ENCODE measurements at regions not wholly inside any gene's neighbourhood (a gene's known extent, or its start where the extent isn't known, plus 50 kb on each side); places are given as distances from the start of the nearest gene placed in this dataset.

GRCh38 chr13:20340759-20341171 is 108.6 kb upstream of the GJB6 start:
- H3K27ac ChIP-seq, result no peak overlapping the region
- ATAC-seq (peak in 3 of 4 donors; percentile 18 to 48 (median 38)), DNase-seq (no peak)
- 56 to 77% (median 62%) methylated on average over 5 to 10 of the region's 10 CpGs for WGBS, 4 donors
- H3K36me3 ChIP-seq, result no peaks in the 10 kb centered on the region
- no peak for TF ChIP-seq POLR2A (IDR thresholded peaks at IDR 0.05)
- TF ChIP-seq, protein P1, sequence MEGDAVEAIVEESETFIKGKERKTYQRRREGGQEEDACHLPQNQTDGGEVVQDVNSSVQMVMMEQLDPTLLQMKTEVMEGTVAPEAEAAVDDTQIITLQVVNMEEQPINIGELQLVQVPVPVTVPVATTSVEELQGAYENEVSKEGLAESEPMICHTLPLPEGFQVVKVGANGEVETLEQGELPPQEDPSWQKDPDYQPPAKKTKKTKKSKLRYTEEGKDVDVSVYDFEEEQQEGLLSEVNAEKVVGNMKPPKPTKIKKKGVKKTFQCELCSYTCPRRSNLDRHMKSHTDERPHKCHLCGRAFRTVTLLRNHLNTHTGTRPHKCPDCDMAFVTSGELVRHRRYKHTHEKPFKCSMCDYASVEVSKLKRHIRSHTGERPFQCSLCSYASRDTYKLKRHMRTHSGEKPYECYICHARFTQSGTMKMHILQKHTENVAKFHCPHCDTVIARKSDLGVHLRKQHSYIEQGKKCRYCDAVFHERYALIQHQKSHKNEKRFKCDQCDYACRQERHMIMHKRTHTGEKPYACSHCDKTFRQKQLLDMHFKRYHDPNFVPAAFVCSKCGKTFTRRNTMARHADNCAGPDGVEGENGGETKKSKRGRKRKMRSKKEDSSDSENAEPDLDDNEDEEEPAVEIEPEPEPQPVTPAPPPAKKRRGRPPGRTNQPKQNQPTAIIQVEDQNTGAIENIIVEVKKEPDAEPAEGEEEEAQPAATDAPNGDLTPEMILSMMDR (IDR thresholded peaks at IDR 0.05), result no peak
- intact Hi-C loops (cut with DNase I), result no loop called here
- H3K27me3 ChIP-seq, result peaks cover 0 to 8% (median 0%) of the 10 kb centered on the region in 9 donors
- H3K4me3 ChIP-seq, result peak overlapping the region in 1 of 12 donors; percentile 6
- peaks cover 0 to 12% (median 0%) of the 10 kb centered on the region in 12 donors for H3K4me1 ChIP-seq
- H3K9me3 ChIP-seq, result no peaks in the 10 kb centered on the region

GRCh38 chr13:20340136-20340758 is 108.1 kb upstream of the GJB6 start:
- 59 to 70% (median 63%) methylated on average over 10 to 12 of the region's 12 CpGs for WGBS, 4 donors
- no peak for TF ChIP-seq POLR2A (IDR thresholded peaks at IDR 0.05)
- TF ChIP-seq, protein P1 (IDR thresholded peaks at IDR 0.05), result no peak
- Histone ChIP-seq H3K9me3 (no peaks in the 10 kb centered on the region), H3K36me3 (no peaks in the 10 kb centered on the region), H3K4me1 (peaks cover 0 to 12% (median 0%) of the 10 kb centered on the region in 12 donors), H3K27me3 (peaks cover 0 to 8% (median 0%) of the 10 kb centered on the region in 9 donors), H3K27ac (no peak overlapping the region), H3K4me3 (peak overlapping the region in 1 of 12 donors; percentile 6)
- ATAC-seq (peak in 1 of 4 donors; percentile 36), DNase-seq (no peak)
- intact Hi-C loops (cut with DNase I), result no loop called here

DNA sequence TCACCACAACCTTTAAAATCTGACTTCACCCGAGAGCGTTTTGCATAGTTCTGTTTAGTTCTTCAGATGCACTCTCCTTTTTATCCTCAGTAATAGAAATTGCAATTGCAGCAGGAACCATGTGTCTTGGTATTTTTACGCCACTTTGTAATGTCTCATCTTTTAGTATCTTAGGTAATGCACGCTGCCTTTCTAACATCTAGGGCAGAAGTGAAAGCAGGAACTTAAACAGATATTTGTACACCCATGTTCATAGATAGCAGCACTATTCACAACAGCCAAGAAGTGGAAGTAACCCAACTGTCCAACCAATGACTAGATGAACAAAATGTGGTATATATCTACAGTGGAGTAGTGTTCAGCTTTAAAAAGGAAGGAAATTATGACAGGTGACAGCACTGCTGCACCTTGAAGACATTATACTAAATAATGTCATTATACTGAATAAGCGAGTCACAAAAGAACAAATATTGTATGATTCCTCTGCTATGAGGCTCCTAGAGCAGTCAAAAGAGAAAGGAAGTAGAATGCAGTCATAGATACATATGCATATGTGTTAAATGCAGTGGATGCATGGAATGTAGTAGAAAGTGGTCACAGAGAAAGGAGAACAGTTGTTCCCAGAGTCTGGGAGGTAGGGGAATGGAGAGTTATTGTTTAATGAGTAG is 105.9 kb upstream of the GJB6 start:
- Histone ChIP-seq H3K36me3 (no peaks in the 10 kb centered on the region), H3K27me3 (peaks cover 0 to 2% (median 0%) of the 10 kb centered on the region in 9 donors), H3K4me3 (no peak overlapping the region), H3K27ac (no peak overlapping the region), H3K9me3 (no peaks in the 10 kb centered on the region), H3K4me1 (peaks cover 0 to 12% (median 0%) of the 10 kb centered on the region in 12 donors)
- WGBS, 4 donors, result 88 to 93% (median 91%) methylated on average over 5 of the region's 5 CpGs
- ATAC-seq, result no peak
- no peak for DNase-seq
- intact Hi-C loops (cut with DNase I), result no loop called here
- TF ChIP-seq POLR2A (IDR thresholded peaks at IDR 0.05), result no peak
- TF ChIP-seq, protein P1 (IDR thresholded peaks at IDR 0.05), result no peak

DNA sequence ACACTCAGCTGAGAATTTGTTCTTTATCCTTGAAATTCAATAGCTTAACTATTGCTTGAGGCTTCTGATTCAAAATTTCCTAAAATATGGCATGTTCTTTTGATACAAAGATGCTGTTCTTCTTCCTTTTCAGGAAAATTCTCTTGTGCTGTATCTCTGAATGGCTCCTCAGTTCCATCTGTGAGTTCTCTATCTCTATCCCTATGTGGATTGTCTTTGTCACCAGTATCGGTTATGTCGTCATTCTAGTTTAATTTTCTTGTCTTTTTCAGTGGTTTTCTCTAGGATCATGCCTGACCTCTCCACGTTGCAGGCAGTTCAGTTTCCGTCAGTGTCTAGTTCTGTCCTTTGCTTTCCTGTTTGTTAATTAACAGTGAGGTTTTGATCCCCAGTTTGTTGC is 104.6 kb upstream of the GJB6 start:
- Histone ChIP-seq H3K27me3 (no peaks in the 10 kb centered on the region), H3K4me3 (no peak overlapping the region), H3K4me1 (peaks cover 0 to 14% (median 0%) of the 10 kb centered on the region in 12 donors), H3K36me3 (no peaks in the 10 kb centered on the region), H3K27ac (no peak overlapping the region), H3K9me3 (no peaks in the 10 kb centered on the region)
- ATAC-seq (no peak), DNase-seq (no peak)
- WGBS, 4 donors, result 78 to 85% (median 82%) methylated on average over 4 of the region's 4 CpGs
- TF ChIP-seq POLR2A (IDR thresholded peaks at IDR 0.05), result no peak
- TF ChIP-seq, protein P1 (IDR thresholded peaks at IDR 0.05), result no peak
- intact Hi-C loops (cut with DNase I), result no loop called here
